ENCODE measurements at regions not wholly inside any gene's neighbourhood (a gene's known extent, or its start where the extent isn't known, plus 50 kb on each side); places are given as distances from the start of the nearest gene placed in this dataset.

DNA sequence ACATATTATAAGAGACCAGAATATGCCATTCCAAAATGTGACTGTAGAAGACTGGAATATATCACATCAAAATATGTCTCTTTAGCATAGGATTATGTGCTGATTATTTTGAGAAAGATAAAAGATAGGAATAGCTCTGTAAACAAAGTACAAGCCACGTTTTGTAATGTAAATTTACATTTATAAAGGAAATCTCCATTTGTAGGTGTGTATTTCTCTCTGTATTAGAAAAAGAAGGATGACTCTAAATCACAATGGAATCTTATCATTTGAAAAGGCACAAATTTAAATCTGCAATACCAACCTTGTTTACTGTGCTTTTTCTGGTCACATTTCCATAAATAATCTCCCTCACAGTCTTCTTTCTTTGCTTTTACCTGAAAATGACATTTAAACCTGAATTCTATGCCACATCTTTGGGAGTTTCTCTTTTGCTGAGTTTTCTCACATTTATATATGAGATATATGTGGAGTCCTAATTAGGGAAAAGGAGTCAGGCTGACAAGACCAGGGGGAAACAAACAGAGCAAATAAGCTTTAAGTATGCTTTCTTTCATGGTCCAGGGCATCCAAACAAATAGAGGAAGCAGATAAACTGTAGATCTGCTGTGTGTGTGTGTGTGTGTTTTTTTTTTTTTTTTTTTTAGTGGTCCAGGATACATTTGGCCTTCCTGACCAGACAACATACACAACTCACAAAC lies 244.0 kb downstream of the CPXCR1 start:
- H4K20me1 ChIP-seq (ENCODE audit: insufficient read depth) = no peaks in the 10 kb centered on the region
- CTCF ChIA-PET = no interaction called here
- H3K9ac ChIP-seq = no peak overlapping the region
- no peak overlapping the region for H3K27ac ChIP-seq (ENCODE audit: low read depth in 2 of 2, low read length in 1 of 2)
- no peak for TF ChIP-seq EZH2phosphoT487 (IDR thresholded peaks at IDR 0.05; ENCODE audit: borderline replicate concordance, low read depth)
- TF ChIP-seq NRF1 (IDR thresholded peaks at IDR 0.05; ENCODE audit: low read depth, low read length) = no peak
- TF ChIP-seq JUND (IDR thresholded peaks at IDR 0.05) = no peak
- no peak for TF ChIP-seq SIN3A (IDR thresholded peaks at IDR 0.05; ENCODE audit: borderline replicate concordance, low read depth, low read length)
- TF ChIP-seq GATA2 (CRISPR knock-in tag; IDR thresholded peaks at IDR 0.05) = no peak
- no peak for TF ChIP-seq TCF12 (IDR thresholded peaks at IDR 0.05)
- TF ChIP-seq MEF2A (IDR thresholded peaks at IDR 0.05; ENCODE audit: borderline replicate concordance, low read depth) = no peak
- TF ChIP-seq, protein P1, sequence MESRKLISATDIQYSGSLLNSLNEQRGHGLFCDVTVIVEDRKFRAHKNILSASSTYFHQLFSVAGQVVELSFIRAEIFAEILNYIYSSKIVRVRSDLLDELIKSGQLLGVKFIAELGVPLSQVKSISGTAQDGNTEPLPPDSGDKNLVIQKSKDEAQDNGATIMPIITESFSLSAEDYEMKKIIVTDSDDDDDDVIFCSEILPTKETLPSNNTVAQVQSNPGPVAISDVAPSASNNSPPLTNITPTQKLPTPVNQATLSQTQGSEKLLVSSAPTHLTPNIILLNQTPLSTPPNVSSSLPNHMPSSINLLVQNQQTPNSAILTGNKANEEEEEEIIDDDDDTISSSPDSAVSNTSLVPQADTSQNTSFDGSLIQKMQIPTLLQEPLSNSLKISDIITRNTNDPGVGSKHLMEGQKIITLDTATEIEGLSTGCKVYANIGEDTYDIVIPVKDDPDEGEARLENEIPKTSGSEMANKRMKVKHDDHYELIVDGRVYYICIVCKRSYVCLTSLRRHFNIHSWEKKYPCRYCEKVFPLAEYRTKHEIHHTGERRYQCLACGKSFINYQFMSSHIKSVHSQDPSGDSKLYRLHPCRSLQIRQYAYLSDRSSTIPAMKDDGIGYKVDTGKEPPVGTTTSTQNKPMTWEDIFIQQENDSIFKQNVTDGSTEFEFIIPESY (IDR thresholded peaks at IDR 0.05; ENCODE audit: borderline replicate concordance, low read depth) = no peak
- TF ChIP-seq ELF1 (IDR thresholded peaks at IDR 0.05) = no peak
- TF ChIP-seq TAF1 (IDR thresholded peaks at IDR 0.05; ENCODE audit: borderline replicate concordance, low read depth, low read length) = no peak
- TF ChIP-seq, protein P2, sequence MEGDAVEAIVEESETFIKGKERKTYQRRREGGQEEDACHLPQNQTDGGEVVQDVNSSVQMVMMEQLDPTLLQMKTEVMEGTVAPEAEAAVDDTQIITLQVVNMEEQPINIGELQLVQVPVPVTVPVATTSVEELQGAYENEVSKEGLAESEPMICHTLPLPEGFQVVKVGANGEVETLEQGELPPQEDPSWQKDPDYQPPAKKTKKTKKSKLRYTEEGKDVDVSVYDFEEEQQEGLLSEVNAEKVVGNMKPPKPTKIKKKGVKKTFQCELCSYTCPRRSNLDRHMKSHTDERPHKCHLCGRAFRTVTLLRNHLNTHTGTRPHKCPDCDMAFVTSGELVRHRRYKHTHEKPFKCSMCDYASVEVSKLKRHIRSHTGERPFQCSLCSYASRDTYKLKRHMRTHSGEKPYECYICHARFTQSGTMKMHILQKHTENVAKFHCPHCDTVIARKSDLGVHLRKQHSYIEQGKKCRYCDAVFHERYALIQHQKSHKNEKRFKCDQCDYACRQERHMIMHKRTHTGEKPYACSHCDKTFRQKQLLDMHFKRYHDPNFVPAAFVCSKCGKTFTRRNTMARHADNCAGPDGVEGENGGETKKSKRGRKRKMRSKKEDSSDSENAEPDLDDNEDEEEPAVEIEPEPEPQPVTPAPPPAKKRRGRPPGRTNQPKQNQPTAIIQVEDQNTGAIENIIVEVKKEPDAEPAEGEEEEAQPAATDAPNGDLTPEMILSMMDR (IDR thresholded peaks at IDR 0.05) = no peak
- TF ChIP-seq IRF3 (IDR thresholded peaks at IDR 0.05; ENCODE audit: low read depth, low read length) = no peak
- TF ChIP-seq RFX5 (IDR thresholded peaks at IDR 0.05; ENCODE audit: low read length) = no peak
- TF ChIP-seq GABPA (IDR thresholded peaks at IDR 0.05; ENCODE audit: low read depth) = no peak
- no peak for TF ChIP-seq TEAD4 (IDR thresholded peaks at IDR 0.05; ENCODE audit: borderline replicate concordance, insufficient read depth)
- no peaks in the 10 kb centered on the region; the same call in 1 of the 2 replicates for H3K27me3 ChIP-seq (ENCODE audit: insufficient read depth)
- WGBS (ENCODE audit: low lambda C conversion rate) = 3% methylated on average over 1 of the region's 1 CpG
- no peak overlapping the region for H2AFZ ChIP-seq (ENCODE audit: low read depth)
- H3K36me3 ChIP-seq (replicated peaks in 1 of 2; ENCODE audit: control insufficient read depth in 1 of 2, insufficient read depth in 2 of 2, low read length in 1 of 2) = no peaks in the 10 kb centered on the region
- H3F3A ChIP-seq (replicated peaks; ENCODE audit: insufficient read depth) = no peaks in the 10 kb centered on the region
- no peaks in the 10 kb centered on the region for H3K9me3 ChIP-seq
- no peak for DNase-seq
- no peak overlapping the region for H3K4me3 ChIP-seq (ENCODE audit: low read depth in 2 of 2, low read length in 1 of 2)
- no peaks in the 10 kb centered on the region for H3K9me2 ChIP-seq
- H3K4me2 ChIP-seq = no peak overlapping the region
- no peaks in the 10 kb centered on the region for H3K79me2 ChIP-seq (ENCODE audit: insufficient read depth)
- POLR2A ChIA-PET = no interaction called here
- no peaks in the 10 kb centered on the region for H3K4me1 ChIP-seq (ENCODE audit: control insufficient read depth in 1 of 2, insufficient read depth in 2 of 2, low read depth in 1 of 2, low read length in 1 of 2)

All from SK-N-SH (cell line).